GM10248 (cell line): ENCODE measurements at regions not wholly inside any gene's neighbourhood (a gene's known extent, or its start where the extent isn't known, plus 50 kb on each side); places are given as distances from the start of the nearest gene placed in this dataset.

ENCODE experiments used
- CTCF ChIA-PET: fragments of 300-600 bp; sonication (Branson Sonifier 250); formaldehyde crosslinking; extraction: SDS; loops from one replicate; lab custom pipeline; 2021; ENCODE audit warnings: antibody characterized with exemption; lab: Yijun Ruan, JAX
- POLR2A ChIA-PET: fragments of 350-650 bp; sonication (Branson Sonifier 250); formaldehyde crosslinking; extraction: SDS; loops from one replicate; lab custom pipeline; 2020; ENCODE audit warnings: antibody characterized with exemption; lab: Yijun Ruan, JAX
- DNase-seq: peaks from one replicate; pipeline ENCODE4 v3.0.0; 2012; ENCODE audit errors: extremely low spot score
- CTCF ChIP-seq: IDR thresholded peaks from 2 replicates; pipeline ENCODE4 v1.5.1; 2012; ENCODE audit warnings: mild to moderate bottlenecking, low read depth; ENCODE audit errors: extremely low read depth, missing control alignments, control extremely low read depth

GRCh38 chr18:43705850-43706249 lies 428.6 kb upstream of the SYT4 start:
- DNase-seq, result no peak
- ChIA-PET CTCF (no interaction called here), POLR2A (no interaction called here)

GRCh38 chr18:43710135-43710534 lies 432.8 kb upstream of the SYT4 start:
- no peak for DNase-seq
- ChIA-PET CTCF (no interaction called here), POLR2A (no interaction called here)
- TF ChIP-seq CTCF, result no peak

More at GRCh38 chr18:43705850-43706249, 428.6 kb upstream of the SYT4 start:
- TF ChIP-seq CTCF, result no peak

- no peak for TF ChIP-seq CTCF
- DNase-seq, result no peak
- CTCF ChIA-PET, result no interaction called here
- POLR2A ChIA-PET, result no interaction called here
Observed at GRCh38 chr18:43714343-43715010, 437.2 kb upstream of the SYT4 start.

- no peak for TF ChIP-seq CTCF
- DNase-seq, result no peak
- ChIA-PET POLR2A (no interaction called here), CTCF (no interaction called here)
Observed at GRCh38 chr18:43719267-43719795, 442.0 kb upstream of the SYT4 start.

GRCh38 chr18:43720041-43720440 lies 442.8 kb upstream of the SYT4 start:
- DNase-seq, result no peak
- ChIA-PET POLR2A (no interaction called here), CTCF (no interaction called here)
- no peak for TF ChIP-seq CTCF

- ChIA-PET CTCF (no interaction called here), POLR2A (no interaction called here)
- no peak for TF ChIP-seq CTCF
- DNase-seq, result no peak
Observed at GRCh38 chr18:43735570-43735969, 458.3 kb upstream of the SYT4 start.
